Ammon's horn (tissue), 1 donor: ENCODE measurements at regions not wholly inside any gene's neighbourhood (a gene's known extent, or its start where the extent isn't known, plus 50 kb on each side); places are given as distances from the start of the nearest gene placed in this dataset.

Experiments used
- DNase-seq: peaks from one replicate; pipeline ENCODE4 v3.0.0-alpha.2; 2016; ENCODE audit warnings: low spot score

GRCh38 chr18:7288544-7288943 lies 57.7 kb downstream of the LRRC30 start:
- no peak for DNase-seq

- no peak for DNase-seq
These were observed 59.2 kb downstream of the LRRC30 start for GRCh38 chr18:7290077-7290476.

GRCh38 chr18:7291046-7291445 lies 60.2 kb downstream of the LRRC30 start:
- DNase-seq, result no peak

GRCh38 chr18:7298149-7298548 lies 67.3 kb downstream of the LRRC30 start:
- DNase-seq, result no peak

GRCh38 chr18:7301094-7301493 lies 70.2 kb downstream of the LRRC30 start:
- DNase-seq, result no peak

- DNase-seq, result no peak
These were observed 72.6 kb downstream of the LRRC30 start for GRCh38 chr18:7303316-7304060.

- DNase-seq, result no peak
These were observed 73.1 kb downstream of the LRRC30 start for GRCh38 chr18:7304061-7304370.

- DNase-seq, result no peak
These were observed 74.5 kb downstream of the LRRC30 start for GRCh38 chr18:7305416-7305815.

- DNase-seq, result no peak
These were observed 76.1 kb downstream of the LRRC30 start for GRCh38 chr18:7307030-7307429.

GRCh38 chr18:7307526-7307925 lies 76.6 kb downstream of the LRRC30 start:
- no peak for DNase-seq

GRCh38 chr18:7317804-7318231 lies 86.9 kb downstream of the LRRC30 start:
- no peak for DNase-seq

- DNase-seq, result no peak
These were observed 88.3 kb downstream of the LRRC30 start for GRCh38 chr18:7319161-7319560.

GRCh38 chr18:7321831-7322230 lies 90.9 kb downstream of the LRRC30 start:
- DNase-seq, result no peak

GRCh38 chr18:7322817-7323485 lies 92.1 kb downstream of the LRRC30 start:
- no peak for DNase-seq

GRCh38 chr18:7325126-7325430 lies 94.2 kb downstream of the LRRC30 start:
- DNase-seq, result no peak

GRCh38 chr18:7329016-7329415 lies 98.1 kb downstream of the LRRC30 start:
- no peak for DNase-seq

GRCh38 chr18:7332452-7332851 lies 101.6 kb downstream of the LRRC30 start:
- no peak for DNase-seq

- DNase-seq, result no peak
These were observed 102.2 kb downstream of the LRRC30 start for GRCh38 chr18:7333025-7333562.

- DNase-seq, result no peak
These were observed 104.2 kb downstream of the LRRC30 start for GRCh38 chr18:7334973-7335568.

- DNase-seq, result no peak
These were observed 105.7 kb downstream of the LRRC30 start for GRCh38 chr18:7336623-7337022.

- DNase-seq, result no peak
These were observed 108.0 kb downstream of the LRRC30 start for GRCh38 chr18:7338846-7339245.

- DNase-seq, result no peak
These were observed 110.9 kb downstream of the LRRC30 start for GRCh38 chr18:7341581-7342337.
